ENCODE measurements at regions not wholly inside any gene's neighbourhood (a gene's known extent, or its start where the extent isn't known, plus 50 kb on each side); places are given as distances from the start of the nearest gene placed in this dataset.
"Not testable (repeated sequence)": the region's sequence is repeated elsewhere in the genome, so short reads cannot be mapped to it uniquely, and the experiment has no call there.

GRCh38 chr1:191525944-191526343, 632.3 kb upstream of the RGS18 start:
- not testable (repeated sequence) for DNase-seq

- no peak for DNase-seq
These were observed 630.0 kb upstream of the RGS18 start for GRCh38 chr1:191528275-191528674.

- DNase-seq, result no peak
These were observed 627.3 kb upstream of the RGS18 start for GRCh38 chr1:191530928-191531327.

DNA sequence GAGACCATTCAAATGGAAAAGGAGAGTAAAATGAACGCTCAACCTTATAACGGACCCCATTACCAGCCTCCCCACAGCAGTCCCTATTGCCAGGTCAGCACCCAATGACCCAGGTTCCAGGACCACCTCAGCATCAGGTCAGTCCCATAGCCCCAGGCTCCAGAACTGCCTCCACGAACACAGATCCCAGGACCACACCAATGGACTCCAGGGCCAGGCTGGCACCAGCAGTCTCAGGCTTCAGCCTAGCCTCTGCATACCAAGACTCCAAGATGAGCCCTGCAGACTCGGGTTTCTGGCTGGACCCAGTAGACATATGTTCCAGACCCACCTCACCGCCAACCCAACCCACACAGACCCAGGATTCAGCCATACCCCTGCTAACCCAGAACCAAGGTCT, 625.0 kb upstream of the RGS18 start:
- DNase-seq, result no peak

DNA sequence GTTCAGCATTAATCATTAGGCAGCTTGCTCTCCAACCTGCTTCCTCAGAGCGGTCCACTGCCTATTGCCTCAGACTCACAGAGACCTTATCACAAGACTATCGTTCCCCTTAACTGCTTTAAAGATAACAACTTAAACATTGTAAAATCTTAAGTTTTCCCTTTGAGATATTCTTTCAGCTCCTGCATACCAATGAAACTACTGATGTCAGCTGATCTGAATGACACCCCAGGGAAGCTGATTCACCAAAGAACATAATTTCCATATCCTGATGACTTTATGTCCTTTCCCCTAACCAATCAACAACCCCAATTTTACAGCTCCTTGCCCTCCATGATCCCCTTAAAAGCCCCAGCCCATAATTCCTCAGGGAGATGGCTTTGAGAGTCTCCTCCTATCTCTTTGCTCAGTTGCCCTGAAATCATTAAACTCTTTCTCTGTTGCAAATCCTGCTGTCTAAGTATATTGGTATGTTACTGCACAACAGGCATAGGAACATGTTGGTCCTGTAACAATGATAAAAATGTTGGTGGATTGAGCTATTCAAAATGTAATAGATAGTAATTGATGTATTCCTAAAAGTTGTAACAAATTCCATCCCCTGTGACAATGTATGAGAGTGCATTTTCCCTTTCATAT, 621.4 kb upstream of the RGS18 start:
- no peak for DNase-seq

DNA sequence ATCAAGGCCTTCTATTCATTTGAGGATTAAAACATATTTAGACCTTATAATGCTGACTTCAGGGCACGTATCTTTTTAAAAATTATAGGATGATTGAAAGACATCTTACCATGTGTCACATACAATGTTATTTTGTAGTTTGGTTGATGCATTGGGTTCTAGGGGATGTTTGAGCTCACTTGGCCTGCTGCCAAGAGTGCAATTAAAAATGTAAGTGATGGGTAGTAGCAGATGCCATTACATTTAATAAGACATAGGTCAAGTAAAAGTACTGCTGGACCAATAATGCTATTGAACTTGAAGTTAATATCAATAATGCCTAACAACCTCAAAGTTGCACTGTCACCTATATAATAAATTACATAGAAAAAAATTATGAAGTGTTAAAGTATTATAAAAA, 616.5 kb upstream of the RGS18 start:
- DNase-seq, result no peak

GRCh38 chr1:191542444-191542843, 615.8 kb upstream of the RGS18 start:
- no peak for DNase-seq

GRCh38 chr1:191546803-191547202, 611.5 kb upstream of the RGS18 start:
- no peak for DNase-seq

DNA sequence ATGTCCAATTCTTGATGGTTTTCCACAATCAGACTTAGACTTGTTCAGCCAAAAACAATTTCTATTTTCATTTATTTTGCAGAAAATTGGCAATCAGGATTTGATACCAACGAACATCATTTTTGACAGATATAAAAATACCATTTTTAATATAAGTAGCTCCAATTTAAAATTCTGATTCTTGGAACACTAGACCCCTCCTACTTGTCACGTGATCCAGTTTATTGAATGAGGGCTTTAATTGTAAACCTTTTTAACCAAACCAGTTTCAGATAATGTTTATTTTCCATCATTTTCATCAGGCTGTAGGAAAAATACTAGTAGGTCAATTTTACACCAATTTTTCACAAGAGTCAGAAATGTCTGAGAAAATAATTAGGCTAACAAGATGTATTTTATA, 607.2 kb upstream of the RGS18 start:
- DNase-seq, result no peak

DNA sequence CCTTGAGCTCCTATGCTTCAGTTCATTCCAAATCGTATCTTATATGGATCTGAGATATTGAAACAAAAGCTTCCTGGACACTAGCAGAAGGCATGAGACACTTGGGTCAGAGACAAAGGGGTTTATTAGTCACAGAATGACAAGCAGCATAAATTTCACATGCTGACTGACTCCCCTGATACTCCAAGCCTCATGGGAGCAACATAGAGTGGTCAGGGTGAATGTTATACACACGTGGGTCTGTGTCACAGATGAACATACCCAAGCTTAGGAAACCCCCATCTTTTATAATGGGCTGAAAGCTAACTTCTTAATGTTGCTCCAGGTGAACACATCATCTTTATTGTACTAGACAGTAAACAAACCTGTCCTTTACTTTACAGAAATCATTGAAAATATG, 599.9 kb upstream of the RGS18 start:
- DNase-seq, result no peak

DNA sequence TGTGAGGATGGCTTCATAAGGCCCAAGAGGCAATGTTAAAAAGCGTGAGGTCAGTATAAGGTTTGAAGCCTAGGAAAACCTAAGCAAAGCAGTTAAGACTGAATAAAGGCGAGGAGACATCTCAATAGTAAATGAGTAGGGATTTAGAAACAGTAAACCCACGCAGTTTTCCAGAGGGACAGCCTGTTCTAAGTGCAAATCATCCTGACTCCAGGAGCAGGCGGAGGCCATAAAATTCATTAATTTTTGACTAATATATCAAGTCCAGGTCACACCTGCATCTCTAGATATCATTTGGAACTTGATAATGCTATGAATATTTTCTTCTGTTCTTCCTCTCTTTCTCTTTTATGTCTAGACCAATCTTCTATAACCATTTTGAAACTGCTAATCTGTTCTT, 597.0 kb upstream of the RGS18 start:
- no peak for DNase-seq

DNA sequence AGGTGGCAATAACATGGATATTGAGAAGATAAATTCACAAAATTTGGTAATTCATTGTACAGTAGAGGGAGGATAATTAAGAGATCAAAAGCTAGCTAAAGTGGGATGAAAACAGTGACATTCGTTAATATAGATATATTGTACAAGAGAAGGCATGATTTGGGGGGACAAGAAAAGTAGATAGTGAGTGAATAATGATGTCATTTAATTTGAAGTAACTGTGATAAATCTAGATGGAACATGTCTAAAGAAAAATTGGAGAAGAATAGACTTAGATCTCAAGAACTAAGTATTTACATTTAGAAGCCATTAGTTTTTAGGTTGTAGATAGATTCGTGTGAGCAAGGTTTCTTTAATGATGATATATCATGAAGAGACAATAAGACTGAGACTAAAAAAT, 594.0 kb upstream of the RGS18 start:
- DNase-seq, result no peak

GRCh38 chr1:191572479-191572878, 585.8 kb upstream of the RGS18 start:
- DNase-seq, result no peak

GRCh38 chr1:191575180-191575579, 583.1 kb upstream of the RGS18 start:
- DNase-seq, result no peak

GRCh38 chr1:191575746-191576145, 582.5 kb upstream of the RGS18 start:
- no peak for DNase-seq

- DNase-seq, result no peak
These were observed 581.0 kb upstream of the RGS18 start for GRCh38 chr1:191577213-191577612.

DNA sequence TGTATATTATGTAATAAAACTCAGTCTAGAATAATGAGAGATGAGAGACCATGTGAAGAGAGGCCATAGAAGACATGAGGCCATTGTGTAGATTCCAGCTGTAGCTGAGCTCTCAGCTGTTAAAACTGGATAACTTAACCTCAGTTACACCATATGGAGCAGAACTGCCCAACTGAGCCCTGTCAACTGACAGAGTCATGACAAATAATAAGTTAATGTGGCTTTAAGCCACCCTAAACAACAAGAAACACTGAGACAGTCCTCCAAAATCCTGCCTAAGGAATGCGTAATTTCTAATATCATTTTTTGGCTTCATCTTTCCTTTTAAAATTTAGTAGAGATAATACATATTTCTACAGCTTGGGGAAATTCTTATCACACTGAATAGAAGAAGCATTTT, 580.0 kb upstream of the RGS18 start:
- no peak for DNase-seq

DNA sequence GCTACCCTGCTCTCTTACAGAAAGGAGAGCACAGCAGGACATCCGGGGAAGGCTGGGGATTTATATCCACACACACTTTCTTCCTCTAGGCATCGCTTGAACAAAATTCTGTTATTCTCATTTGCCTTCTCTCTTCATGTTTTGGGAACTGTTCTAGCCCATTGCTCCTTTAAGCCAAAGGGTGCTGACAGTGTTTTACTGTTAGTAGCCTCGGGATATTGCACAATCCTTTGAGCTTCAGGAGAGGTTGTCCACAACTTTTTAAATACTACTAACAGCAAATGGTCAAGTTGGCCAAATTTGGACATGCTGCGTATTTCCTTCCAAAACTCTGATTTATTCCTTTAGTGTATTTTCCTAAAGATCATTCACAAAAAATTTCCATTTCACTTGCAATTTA, 579.2 kb upstream of the RGS18 start:
- no peak for DNase-seq

DNA sequence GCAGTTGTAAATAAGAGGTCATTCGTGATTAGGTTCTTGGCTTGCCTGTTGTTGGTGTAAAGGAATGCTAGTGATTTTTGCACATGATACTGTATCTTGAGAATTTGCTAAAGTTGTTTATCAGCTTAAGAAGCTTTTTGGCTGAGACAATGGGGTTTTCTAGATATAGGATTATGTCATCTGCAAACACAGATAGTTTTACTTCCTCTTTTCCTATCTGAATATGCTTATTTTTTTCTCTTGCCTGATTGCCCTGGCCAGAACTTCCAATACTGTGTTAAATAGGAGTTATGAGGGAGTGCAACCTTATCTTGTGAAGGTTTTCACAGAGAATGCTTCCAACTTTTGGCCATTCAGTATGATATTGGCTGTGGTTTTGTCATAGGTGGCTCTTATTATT, 576.1 kb upstream of the RGS18 start:
- no peak for DNase-seq

DNA sequence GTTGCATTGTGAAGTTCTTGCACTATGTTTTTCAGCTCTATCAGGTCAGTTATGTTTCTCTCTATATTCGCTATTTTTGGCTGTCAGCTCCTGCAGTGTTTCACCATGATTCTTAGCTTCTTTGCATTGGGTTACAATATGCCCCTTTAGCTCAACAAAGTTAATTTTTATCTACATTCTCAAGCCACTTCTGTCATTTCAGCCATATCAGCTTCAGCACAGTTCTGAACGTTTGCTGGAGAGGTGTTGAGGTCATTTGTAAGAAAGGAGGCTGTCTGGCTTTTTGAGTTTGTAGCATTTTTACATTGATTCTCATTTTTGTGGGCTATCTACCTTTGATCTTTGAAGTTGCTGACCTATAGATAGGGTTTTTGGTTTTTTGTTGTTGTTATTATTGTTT, 573.2 kb upstream of the RGS18 start:
- DNase-seq, result no peak

DNA sequence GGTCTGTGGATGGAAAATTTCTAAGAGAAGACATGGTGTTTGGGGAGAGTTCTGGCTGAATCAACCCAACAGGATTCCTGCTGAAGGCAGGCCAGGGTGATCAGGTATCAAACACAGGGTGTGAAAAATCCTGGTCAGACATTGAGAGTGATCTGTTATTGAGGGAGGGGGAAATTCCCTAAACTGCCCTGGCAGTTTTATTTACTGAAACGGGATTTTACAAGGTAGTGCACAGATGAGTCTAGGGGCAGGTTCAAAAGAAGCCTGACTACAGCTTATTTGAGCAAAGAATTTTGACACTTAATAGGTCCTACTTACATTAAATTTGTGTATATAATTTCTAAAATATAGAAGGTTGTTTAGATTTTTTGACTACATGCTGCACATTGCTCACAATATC, 569.4 kb upstream of the RGS18 start:
- no peak for DNase-seq

GRCh38 chr1:191589536-191589935, 568.7 kb upstream of the RGS18 start:
- no peak for DNase-seq

GRCh38 chr1:191590578-191590977, 567.7 kb upstream of the RGS18 start:
- DNase-seq, result no peak

- DNase-seq, result no peak
These were observed 566.2 kb upstream of the RGS18 start for GRCh38 chr1:191592039-191592438.

GRCh38 chr1:191592907-191593306, 565.4 kb upstream of the RGS18 start:
- no peak for DNase-seq

- DNase-seq, result no peak
These were observed 563.1 kb upstream of the RGS18 start for GRCh38 chr1:191595170-191595569.

All from NCI-H345 (cell line).